Heart left ventricle (tissue), 13 donors: ENCODE measurements at regions not wholly inside any gene's neighbourhood (a gene's known extent, or its start where the extent isn't known, plus 50 kb on each side); places are given as distances from the start of the nearest gene placed in this dataset.

Source experiments
- POLR2A ChIP-seq, 2 donors: fragments of 450-650 bp; IDR thresholded peaks; one replicate each; pipeline ENCODE4 v1.6.1; 2017; ENCODE audit warnings: antibody characterized with exemption in 2 of 2, mild to moderate bottlenecking in 2 of 2, moderate library complexity in 2 of 2
- TF ChIP-seq, protein P1 (sequence below), 12 donors: fragments of 200-600 bp; sonication (generic) in 4 of 12; IDR thresholded peaks; one replicate each; pipeline versions ENCODE4 v1.5.0 to v1.8.0; 2018 to 2022; ENCODE audit warnings: antibody characterized with exemption in 12 of 12, mild to moderate bottlenecking in 5 of 12
- donor health status: ischemic (EF 13 %, LVEDD 7.1; RV severe dilation, severe dysfunction).
- donor health status: DM: no; HTN: yes; CAD: no.
- donor health status: DM: no; HTN: no; CAD: no.
- donor health status: ischemic (EF 25% LVEDD 6.9; RV normal size, moderate dysfunction).
- donor health status: ischemic (EF 25% LVEDD 5.7; RV mildly dilated, moderate dysfunction).
- donor health status: ischemic (EF 35%, LVEDD 5.7; RV mildly dilated, moderate dysfunction).
- donor health status: nonischemic (EF 11% LVEDD 7.7; RV severe dilation, severe dysfunction).
- donor health status: DM: yes; HTN: yes; CAD: no.
- donor health status: PGD.
- donor health status: ischemic (EF 29% LVEDD 5.4; RV normal size, mild dysfunction).
- donor health status: nonischemic (EF 23%, LVEDD 6.1; RV moderate dilation, normal function).

DNA sequence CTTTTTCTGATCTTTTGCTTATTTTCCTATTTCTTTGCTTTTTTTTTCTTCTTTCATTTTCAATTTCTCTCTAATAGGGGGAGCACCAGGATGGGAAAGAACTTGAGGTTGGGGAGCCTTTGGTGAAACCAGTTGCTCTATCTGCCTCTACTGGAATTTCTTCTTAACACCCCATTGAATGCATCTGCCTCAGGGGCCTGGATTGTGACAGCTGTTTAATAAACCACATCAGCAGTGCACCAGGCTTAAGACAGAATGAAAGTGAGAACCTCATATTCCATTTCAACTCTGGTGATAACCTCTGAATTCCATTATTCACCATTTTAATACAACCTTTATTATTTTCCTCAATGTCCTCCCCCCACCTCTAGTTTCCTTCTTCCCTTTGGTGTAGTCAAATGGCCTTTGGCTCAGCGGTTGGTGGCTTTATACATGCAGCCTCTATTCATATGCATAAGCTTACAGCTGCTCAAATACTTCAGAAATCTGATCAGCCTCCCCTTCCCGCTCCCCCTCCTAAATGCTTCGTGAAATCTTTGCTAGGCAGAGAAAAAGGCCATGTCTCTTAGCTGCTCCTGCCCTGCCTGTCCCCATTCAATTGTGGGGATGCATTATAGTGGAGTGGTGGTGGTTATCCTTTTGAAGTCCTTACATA is 537.3 kb upstream of the PLXNA2 start:
- TF ChIP-seq, protein P1, sequence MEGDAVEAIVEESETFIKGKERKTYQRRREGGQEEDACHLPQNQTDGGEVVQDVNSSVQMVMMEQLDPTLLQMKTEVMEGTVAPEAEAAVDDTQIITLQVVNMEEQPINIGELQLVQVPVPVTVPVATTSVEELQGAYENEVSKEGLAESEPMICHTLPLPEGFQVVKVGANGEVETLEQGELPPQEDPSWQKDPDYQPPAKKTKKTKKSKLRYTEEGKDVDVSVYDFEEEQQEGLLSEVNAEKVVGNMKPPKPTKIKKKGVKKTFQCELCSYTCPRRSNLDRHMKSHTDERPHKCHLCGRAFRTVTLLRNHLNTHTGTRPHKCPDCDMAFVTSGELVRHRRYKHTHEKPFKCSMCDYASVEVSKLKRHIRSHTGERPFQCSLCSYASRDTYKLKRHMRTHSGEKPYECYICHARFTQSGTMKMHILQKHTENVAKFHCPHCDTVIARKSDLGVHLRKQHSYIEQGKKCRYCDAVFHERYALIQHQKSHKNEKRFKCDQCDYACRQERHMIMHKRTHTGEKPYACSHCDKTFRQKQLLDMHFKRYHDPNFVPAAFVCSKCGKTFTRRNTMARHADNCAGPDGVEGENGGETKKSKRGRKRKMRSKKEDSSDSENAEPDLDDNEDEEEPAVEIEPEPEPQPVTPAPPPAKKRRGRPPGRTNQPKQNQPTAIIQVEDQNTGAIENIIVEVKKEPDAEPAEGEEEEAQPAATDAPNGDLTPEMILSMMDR (IDR thresholded peaks at IDR 0.05), result no peak
- TF ChIP-seq POLR2A (IDR thresholded peaks at IDR 0.05), result no peak
